HL-60 (cell line): ENCODE measurements at regions not wholly inside any gene's neighbourhood (a gene's known extent, or its start where the extent isn't known, plus 50 kb on each side); places are given as distances from the start of the nearest gene placed in this dataset.

Experiments
- CTCF ChIP-seq: IDR thresholded peaks from one replicate; pipeline ENCODE4 v1.5.1; 2011; ENCODE audit warnings: low read length, control low read depth, inconsistent platforms; ENCODE audit not compliant: insufficient read depth
- GABPA ChIP-seq: IDR thresholded peaks from 2 replicates; pipeline ENCODE4 v1.6.1; 2012; ENCODE audit warnings: low read depth
- POLR2AphosphoS5 ChIP-seq: IDR thresholded peaks from 2 replicates; pipeline ENCODE4 v1.6.1; 2012; ENCODE audit warnings: low read depth
- REST ChIP-seq: IDR thresholded peaks from 2 replicates; pipeline ENCODE4 v1.6.1; 2012; ENCODE audit warnings: low read depth; ENCODE audit not compliant: insufficient replicate concordance
- SPI1 ChIP-seq: IDR thresholded peaks from 2 replicates; pipeline ENCODE4 v1.6.1; 2012; ENCODE audit warnings: low read depth, mild to moderate bottlenecking, borderline replicate concordance

GRCh38 chr11:98828986-98829708 is 191.6 kb upstream of the CNTN5 start:
- TF ChIP-seq CTCF (no peak), POLR2AphosphoS5 (no peak), GABPA (no peak), REST (no peak), SPI1 (no peak)
